IMR-90 (cell line): ENCODE measurements at regions not wholly inside any gene's neighbourhood (a gene's known extent, or its start where the extent isn't known, plus 50 kb on each side); places are given as distances from the start of the nearest gene placed in this dataset.
"Not testable (repeated sequence)": the region's sequence is repeated elsewhere in the genome, so short reads cannot be mapped to it uniquely, and the experiment has no call there.

Source experiments
- CEBPB ChIP-seq: IDR thresholded peaks from 2 replicates; pipeline ENCODE4 v1.6.1; 2012; ENCODE audit warnings: low read depth, low read length, improper control_type of control experiment
- CTCF ChIP-seq: conservative IDR thresholded peaks from 2 replicates; pipeline ENCODE4 v1.5.1; 2012; ENCODE audit warnings: mild to moderate bottlenecking, low read depth, low read length, improper control_type of control experiment
- POLR2A ChIP-seq: IDR thresholded peaks from 2 replicates; pipeline ENCODE4 v1.6.1; 2012; ENCODE audit warnings: mild to moderate bottlenecking, low read depth, low read length

- not testable (repeated sequence) for TF ChIP-seq CEBPB, CTCF, POLR2A
Observed at GRCh38 chr5:34217386-34217785, 174.4 kb upstream of the C1QTNF3 start.
